Dermis microvascular lymphatic vessel endothelial cell (primary cell): ENCODE measurements at regions not wholly inside any gene's neighbourhood (a gene's known extent, or its start where the extent isn't known, plus 50 kb on each side); places are given as distances from the start of the nearest gene placed in this dataset.

Source experiments
- DNase-seq, 2 donors: peaks; one replicate each; pipeline versions ENCODE4 v3.0.0 to v3.0.0-alpha.2; 2010; ENCODE audit warnings: low read depth in 2 of 2

DNA sequence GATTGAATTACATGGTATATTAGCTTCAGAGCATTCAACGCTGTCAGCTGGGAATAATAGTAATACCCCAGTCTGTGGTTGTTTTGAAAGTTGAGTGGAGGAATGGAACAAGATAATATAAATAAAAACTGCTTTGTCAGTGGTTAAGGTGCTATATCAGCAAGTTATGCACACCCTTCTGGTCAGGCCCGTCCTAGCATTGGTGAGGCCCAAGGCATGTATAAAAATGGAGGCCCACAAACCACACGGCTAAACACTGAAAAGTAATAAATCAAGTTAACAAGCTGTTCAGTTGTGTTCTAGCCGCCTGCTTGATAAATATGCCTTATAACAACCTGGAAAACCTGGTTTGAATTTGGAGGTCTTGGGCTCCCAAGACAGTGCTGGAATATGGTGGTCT, 77.4 kb downstream of the PSMG1 start:
- no peak for DNase-seq

DNA sequence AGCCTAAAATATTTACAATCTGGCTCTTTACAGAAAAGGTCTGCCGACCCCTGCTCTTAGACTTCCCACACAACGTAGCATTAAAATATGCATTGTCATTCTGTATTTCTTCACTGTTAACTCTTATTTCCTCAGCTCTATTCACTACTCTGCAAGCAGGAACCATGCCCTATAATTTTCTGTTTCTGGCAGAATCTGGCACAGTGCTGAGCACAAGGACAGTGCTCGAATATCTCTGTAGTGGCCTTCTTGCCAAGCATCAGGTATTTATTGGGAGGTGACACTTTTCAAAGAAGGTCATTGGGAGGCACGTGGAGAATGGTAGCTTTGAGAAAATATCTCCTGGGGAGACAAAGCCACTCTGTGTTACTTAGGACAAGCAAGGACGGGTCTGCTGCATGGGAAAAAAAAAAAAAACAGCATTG, 77.9 kb downstream of the PSMG1 start:
- no peak for DNase-seq

DNA sequence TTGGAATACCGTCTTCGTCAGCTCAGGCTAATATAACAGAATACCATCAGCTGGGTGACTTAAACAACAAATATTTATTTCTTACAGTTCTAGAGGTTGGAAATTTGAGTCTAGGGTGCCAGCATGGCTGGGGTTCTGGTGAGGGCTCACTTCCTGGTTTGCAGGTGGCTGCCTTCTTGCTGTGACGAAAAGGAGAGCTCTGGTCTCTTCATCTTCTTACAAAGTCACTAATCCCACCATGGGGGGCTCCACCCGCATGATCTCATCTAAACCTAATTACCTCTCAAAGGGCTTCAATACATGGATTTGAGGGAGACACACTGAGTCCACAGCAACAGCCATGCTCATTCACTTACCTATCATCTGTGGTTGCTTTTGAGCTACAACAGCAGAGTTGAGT, 78.3 kb downstream of the PSMG1 start:
- no peak for DNase-seq

DNA sequence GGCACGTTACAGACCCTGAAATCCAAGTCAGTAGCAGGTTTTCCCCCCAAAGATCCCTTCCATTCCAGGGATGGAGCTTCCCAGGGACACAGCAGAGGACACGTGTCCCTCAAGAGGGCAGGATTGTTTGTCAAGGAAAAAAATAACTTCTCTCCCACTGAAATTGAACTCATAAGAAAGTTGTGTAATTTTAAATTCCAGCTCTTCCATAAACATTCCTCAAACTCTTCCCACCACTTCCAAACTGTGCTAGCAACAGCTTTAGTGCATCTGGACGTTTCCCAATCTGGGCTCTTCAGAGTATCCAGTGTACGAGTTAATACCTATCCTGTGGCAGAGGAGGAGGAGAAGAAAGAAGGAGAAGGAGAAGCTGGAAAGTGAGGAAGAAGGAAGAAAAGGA, 79.6 kb downstream of the PSMG1 start:
- no peak for DNase-seq

DNA sequence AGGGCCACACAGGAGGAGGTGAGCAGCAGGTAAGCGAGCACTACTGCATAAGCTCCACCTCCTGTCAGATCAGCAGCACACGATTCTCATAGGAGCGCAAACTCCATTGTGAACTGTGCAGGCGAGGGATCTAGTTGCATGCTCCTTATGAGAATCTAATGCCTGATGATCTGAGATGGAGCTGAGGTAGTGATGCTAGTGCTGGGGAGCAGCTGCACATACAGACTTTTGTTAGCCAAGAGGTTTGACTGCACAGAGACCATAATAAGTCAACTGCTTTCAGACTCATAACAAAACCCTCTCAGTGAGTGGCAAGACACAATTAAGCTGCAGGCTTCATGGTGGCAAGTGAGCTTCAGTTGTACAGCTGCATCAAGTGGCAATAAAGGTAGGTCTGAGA, 83.4 kb downstream of the PSMG1 start:
- no peak for DNase-seq

DNA sequence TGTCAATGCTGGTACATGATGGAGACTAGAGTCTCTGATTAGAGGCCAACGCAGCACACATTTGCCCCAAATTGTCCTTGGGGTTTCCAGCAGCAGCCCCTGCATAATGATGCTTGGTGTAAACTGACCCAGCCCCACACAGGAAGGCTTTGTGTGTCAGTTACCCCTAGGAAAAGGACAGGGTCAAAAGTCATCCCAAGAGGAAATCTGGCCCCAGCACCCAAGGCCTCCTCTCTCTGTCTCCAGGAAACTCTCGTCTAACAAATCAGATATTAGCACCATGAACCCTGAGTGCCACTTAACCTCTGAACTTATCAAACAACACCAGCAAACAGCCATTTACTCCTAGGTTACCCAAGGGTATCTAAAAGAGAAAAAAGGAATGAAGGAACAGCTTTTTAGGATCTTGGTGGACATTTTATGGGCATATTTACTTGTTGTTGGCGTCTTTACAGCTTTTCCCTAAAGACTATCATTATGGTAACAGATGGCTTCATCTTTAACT, 84.5 kb downstream of the PSMG1 start:
- DNase-seq = no peak

DNA sequence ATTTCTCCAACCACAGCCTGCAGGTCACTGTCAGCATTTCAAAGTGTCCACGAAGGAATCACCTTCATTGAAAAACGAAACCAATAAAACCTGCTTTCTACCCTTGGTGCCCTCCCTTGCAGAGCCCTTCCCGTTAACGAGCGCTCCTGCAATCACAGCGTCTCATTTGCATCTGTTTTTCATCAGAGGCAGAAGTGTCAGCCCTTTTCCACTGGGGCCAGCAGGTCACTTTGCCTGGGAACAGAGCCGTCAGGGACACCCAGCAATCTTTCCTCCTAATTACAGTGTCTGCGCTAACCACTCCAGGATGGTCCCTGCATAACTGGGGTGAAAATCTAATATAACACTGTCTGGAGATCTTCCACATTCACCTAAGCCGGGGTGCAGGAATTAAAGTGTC, 85.3 kb downstream of the PSMG1 start:
- no peak for DNase-seq

DNA sequence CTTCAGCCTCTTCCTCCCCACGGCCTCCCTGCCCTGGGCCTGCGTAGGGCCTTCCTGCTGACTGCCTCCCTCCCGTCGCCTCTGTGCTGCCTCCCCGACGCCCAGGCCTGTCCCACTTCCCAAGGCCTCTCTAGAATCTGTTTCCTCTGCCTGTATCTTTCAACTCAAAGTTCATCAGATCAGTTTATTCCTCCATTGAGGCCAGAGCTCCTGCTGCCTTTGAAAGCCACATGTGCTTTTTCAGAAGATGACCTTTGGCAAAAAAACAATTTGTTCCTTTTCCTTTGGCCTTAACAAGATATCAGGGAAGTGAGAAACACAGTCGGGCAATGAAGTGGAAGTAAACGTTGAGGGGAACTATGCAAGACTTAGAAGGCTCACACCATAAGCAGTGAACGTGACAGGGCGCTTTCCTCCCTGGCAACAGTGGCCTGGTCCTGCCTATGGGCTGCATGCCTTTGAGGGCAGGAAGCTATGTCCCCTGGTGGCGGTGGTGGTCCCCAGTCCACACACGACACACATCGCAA, 85.9 kb downstream of the PSMG1 start:
- no peak for DNase-seq

DNA sequence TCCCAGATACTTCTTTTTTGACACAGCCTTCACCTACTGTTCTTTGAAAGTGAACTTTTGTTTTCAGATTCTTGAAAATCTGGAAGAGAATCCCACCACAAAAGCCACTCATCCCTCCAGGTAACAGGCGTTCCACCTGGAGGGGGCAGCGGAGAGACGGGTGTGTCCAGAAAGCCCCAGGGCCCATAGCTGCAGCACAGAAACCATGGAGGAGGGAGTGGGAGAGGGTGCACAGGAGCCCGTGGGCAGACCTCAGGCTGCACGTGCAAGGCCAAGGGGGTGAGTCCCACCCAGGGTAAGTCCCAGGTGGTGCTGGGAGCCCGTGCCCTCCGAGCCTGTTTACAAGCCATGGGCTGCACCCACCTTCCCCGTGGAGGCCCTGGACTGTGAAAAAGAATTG, 86.5 kb downstream of the PSMG1 start:
- no peak for DNase-seq

DNA sequence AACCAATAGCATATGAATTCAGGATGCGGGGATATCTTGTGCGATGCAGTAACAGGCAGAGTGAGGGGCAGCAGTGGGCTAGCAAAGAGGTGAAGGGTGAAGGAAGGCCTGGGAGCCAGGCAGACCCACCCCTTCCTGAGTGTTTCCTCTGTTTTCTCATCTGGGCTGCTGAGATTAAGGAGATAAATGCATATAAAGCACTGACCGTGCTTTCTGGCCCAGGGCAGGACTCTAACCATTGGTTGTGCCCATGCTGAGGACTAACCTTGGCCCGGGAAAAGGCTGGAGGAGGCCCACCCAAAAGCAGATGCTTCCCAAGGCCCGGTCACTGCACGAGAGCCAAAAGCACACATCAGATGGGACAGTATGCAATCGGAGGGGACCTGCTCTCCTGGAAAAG, 87.6 kb downstream of the PSMG1 start:
- peak in 1 of 2 donors; percentile 17 for DNase-seq

DNA sequence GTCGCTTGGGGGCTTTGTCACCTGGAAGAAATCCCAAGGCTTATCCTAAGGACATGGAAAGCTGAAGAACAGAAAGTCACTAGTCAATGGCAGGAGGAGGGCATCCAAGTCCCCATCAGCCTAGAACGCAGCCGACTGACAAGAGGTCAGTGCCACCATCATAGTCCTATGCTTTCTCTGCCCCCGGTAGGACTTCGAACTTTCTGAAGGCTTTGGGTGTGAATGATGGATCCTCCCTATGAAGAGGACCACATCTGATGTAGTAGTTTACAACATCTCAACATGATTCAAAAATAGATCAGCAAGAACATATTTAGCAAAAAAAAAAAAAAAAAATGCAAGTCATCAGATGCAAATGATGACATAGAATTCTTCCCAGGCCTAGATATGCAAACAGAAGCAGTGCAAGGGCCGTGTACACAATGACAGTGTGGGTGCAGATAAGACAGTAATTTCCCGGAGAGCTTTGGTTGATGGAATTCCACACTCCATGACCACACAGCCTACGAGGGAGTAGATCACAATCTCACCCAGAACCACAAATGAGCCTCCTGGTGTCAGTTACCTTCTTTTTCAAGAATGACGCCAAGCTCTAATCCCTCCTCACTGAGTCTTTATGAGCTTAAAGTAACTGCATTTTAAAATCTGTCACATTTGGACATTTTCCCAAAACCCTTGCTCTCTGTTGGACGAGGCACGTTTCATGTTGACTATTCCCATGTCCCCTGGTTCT, 88.2 kb downstream of the PSMG1 start:
- DNase-seq = no peak

DNA sequence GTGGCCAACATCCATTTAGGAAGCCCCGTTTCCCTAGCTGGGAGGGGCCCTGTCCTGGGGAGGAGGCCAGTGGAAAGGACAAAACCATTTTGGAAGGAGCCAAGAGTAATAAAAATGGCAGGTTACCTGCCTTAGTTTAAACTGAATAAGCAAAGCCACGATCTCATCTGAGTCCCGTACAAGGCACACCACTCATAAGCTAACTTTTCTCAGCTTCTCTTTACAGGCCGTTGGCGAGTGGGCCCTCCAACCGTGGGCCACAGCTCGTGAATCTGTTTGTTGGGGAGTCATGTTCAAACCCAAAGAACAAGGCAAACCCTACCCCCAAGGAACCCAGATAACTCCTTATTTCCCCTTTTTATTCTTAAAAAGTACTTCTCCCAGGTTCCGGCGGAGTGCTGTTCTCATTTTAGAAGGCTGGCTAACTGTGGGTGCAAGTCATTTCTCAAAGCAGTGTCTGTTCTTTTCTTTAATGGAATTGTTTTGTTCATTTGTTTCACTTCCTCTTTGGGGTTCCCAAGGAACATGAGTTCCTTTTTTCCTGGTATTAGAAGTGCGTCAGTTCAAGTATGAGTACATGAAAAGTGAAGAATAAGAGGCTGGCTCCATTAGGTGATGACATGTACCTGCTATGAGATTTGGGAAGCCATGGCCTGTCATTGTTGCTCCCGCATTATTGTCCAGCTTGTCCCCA, 89.0 kb downstream of the PSMG1 start:
- no peak for DNase-seq

DNA sequence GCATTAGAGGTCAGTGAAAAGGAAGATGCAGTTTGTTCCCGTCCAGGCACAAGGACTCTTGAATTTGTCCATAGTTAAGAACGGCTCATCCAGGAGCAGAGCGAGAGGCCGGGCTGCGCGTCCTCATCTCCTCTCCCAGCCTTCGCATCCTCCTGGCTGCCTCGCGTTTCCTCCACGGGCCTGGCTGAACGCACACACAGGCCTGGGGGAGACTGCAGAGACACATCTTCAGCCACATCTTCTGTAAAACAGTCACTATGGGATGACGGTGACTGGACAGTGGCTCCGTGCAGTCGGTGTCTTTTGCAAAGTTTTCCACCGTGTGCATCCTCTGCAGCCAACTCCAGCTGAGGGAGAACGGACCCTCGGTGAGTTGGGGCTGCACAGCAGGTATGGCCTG, 89.7 kb downstream of the PSMG1 start:
- no peak for DNase-seq

DNA sequence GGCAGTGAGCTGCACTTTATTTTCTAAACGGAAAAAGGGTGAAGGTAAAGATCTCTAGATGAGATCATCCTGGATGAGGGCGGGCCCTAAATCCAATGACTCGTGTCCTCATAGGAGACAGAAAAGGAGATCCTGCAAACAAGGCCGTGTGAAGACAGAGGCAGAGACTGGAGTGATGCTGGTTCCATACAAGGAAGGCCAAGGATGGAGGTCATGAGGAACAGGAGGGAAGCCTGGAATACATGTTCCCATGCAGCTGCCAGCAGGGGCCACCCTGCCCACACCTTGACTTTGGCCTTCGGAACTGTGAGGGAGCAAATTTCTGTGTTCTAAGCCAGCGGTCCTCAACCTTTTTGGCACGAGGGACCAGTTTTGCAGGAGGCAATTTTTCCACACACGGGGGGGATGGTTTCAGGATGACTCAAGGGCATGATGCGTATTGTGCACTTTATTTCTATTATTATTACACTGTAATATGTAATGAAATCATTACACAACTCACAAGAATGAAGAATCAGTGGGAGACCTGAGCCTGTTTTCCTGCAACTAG, 94.3 kb downstream of the PSMG1 start:
- DNase-seq = peak in 1 of 2 donors; percentile 72

DNA sequence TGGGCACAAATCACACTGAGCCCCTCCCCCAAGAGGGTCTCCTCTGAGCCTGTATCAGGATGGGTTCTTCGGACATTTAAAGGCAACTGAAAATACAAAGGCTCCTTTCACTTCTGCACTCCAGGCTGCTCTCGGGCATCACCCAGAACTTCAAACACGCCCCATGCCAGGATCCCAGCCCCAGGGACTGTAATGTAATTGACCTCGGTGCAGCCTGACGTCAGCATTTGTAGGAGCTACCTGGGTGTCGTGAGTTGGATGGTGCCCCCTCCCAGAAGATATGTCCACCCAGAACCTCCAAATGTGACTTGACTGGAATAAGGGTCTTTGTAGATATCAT, 95.2 kb downstream of the PSMG1 start:
- DNase-seq = no peak

DNA sequence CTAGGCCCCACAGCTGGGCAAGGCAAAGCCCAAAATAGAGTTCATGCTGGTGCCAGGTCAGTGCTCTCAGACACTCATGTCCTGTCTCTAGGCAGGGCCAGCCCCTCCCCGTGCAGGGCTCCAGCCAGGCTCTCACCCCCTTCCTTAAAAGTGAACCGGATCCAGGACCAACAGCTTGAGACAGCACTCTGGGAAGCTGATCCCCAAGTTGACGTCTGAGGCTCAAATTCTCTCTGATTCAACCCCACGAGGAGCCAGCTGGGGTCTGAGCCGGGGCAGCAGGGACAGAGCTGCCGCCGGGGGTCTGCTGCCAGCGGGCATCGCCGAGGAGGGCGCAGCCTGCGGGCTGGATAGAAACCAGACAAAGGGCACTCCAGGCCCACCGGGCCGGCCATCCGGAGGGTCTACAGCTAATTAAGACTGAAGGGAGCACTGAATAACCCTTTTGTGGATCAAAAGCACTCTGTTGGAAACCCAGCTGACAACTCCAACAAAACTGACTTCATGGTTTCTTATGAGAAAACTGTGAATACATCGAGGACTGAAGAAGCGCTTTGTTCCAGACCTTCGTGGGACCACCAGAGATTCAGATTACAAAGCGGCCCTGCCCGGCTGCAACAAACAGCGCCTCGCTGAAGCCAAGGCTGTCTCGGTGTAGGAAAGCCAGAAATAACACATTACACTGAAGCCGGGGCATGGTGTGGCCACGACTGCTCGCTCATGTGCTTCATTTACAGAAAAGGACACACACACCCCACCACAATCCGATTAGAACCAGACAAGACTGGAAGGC, 95.8 kb downstream of the PSMG1 start:
- no peak for DNase-seq

DNA sequence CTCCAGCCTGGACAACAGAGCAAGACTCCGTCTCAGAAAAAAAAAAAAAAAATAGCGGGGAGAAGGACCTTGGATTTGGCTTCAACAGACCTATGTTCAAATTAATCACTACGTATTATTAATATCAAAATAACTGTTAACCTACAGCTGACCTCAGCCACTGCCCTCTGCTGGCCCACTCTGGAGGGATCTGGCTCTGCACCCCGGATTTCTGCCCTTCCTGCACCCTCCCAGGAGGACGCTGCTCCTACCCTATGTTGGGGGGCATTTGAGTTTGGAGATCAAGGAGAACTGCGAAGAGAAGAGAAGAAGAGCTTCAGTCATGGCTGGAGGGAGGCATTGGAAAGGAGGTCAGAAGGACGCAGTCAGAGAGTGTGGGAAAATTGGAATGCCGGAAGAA, 96.7 kb downstream of the PSMG1 start:
- DNase-seq = no peak

DNA sequence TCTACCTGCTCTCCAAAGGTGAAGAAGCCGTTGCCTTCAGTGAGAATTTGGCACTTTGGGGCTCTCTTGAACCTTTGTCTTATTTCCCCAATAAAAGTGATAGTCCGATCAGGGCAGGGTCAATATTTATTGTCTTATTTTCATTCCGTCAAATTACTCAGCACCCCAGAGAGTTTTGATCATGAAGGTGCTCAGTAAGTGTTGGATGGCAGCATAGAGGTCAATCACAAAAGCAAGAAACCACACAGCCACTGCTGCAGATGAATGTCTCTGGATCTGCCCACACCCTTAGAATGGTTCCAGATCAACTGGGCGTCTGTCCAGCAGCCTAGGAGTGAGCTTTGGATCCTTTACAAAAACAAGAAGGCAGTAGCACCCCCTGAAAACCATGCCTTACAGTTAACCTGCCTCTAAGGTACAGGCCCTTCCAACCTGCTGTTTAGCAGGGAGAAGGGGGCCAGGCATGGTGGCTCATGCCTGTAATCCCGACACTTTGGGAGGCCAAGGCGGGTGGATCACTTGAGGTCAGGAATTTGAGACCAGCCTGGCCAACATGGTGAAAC, 97.3 kb downstream of the PSMG1 start:
- no peak for DNase-seq

DNA sequence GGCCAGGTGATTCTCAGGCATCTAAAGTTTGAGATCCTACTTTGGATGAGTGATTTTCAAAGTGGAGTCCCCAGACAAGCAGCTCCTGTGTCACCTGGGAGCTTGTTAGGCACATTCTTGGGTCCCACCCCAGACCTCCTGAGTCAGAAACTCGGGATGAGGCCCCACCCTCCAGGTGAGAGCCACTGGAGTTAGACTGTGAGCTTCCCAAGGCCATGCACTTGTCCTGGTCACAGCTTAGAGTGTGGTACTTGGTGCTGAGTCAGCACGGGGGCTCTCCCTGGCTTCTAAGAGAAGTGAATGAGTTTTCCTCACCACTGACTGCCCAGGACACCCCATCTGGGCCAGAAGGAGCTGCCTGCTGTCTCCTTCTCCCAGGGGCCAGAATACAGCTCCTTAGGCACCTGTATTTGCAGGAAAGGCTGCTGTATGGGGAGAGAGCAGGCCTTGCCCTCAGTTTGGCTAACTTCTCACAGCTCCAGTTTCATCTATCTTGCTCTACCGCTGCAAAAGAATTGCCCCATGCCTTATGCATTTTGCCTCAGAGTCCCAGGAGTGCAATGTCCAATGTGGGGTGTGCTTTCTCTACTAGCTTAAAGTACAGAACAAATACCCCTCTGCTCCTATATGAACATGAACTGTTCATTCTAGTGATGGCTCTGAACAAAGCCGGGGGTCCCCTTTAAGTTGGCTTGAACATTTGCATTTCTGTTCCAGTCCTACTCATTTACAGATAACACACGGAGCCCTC, 98.1 kb downstream of the PSMG1 start:
- no peak for DNase-seq

DNA sequence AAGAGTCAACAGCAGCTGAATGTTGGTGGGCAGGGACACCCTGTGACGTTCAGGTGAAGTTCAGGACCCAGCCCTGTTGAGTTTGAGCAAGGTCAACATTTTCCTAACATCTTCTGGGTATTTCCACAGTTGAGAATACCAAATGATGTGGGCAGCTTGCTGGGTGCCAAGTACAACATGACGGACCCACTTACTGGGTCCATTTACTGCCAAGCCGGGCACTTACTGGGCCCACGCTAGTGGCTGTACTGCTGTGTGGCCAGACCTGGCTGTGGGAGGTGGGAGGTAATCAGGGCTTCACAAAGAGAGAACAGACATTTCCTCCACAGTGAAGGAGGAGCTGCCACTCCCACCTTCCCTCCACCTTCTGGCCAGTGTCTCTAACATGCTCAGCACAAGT, 99.2 kb downstream of the PSMG1 start:
- no peak for DNase-seq
